HEK293T (cell line): ENCODE measurements at regions not wholly inside any gene's neighbourhood (a gene's known extent, or its start where the extent isn't known, plus 50 kb on each side); places are given as distances from the start of the nearest gene placed in this dataset.

Source experiments
- BHLHE40 ChIP-seq: fragments of 450-650 bp; IDR thresholded peaks from 2 replicates; pipeline ENCODE4 v1.6.1; 2016; ENCODE audit warnings: mild to moderate bottlenecking, moderate library complexity, borderline replicate concordance
- FOXA1 ChIP-seq: fragments of 450-650 bp; IDR thresholded peaks from 2 replicates; pipeline ENCODE4 v1.6.1; 2016; ENCODE audit warnings: mild to moderate bottlenecking
- FOXM1 ChIP-seq: fragments of 450-650 bp; IDR thresholded peaks from 2 replicates; pipeline ENCODE4 v1.6.1; 2017; ENCODE audit warnings: mild to moderate bottlenecking, borderline replicate concordance
- SP1 ChIP-seq: fragments of 450-650 bp; IDR thresholded peaks from 2 replicates; pipeline ENCODE4 v1.6.1; 2017
- SUZ12 ChIP-seq: fragments of 450-650 bp; IDR thresholded peaks from 2 replicates; pipeline ENCODE4 v1.6.1; 2016; ENCODE audit warnings: mild to moderate bottlenecking
- TARDBP ChIP-seq: fragments of 450-650 bp; IDR thresholded peaks from 2 replicates; pipeline ENCODE4 v1.6.1; 2016

- TF ChIP-seq BHLHE40: no peak
- TF ChIP-seq SP1: no peak
- no peak for TF ChIP-seq SUZ12
- TF ChIP-seq FOXA1: no peak
- TF ChIP-seq TARDBP: no peak
- TF ChIP-seq FOXM1: no peak
These were observed 500.2 kb upstream of the HS6ST1 start for GRCh38 chr2:128818704-128819491.
